ENCODE measurements at regions not wholly inside any gene's neighbourhood (a gene's known extent, or its start where the extent isn't known, plus 50 kb on each side); places are given as distances from the start of the nearest gene placed in this dataset.

GRCh38 chr20:3354247-3354646 is 53.2 kb downstream of the DNAAF9 start:
- Histone ChIP-seq H3K79me2 (ENCODE audit: insufficient read depth, low read length) (no peaks in the 10 kb centered on the region), H3K27me3 (ENCODE audit: insufficient read depth, low read length, poor library complexity, severe bottlenecking) (no peaks in the 10 kb centered on the region), H3K4me3 (ENCODE audit: low read length, poor library complexity, severe bottlenecking) (no peak overlapping the region), H3K4me2 (ENCODE audit: low read depth, low read length, poor library complexity, severe bottlenecking) (no peak overlapping the region), H3K9me3 (ENCODE audit: insufficient read depth, low read depth, low read length) (no peaks in the 10 kb centered on the region), H3K9me2 (replicated peaks; ENCODE audit: low read depth, low read length) (no peaks in the 10 kb centered on the region), H3F3A (ENCODE audit: low read depth) (no peaks in the 10 kb centered on the region), H4K20me1 (ENCODE audit: insufficient read depth, low read length, poor library complexity, severe bottlenecking) (no peaks in the 10 kb centered on the region), H3K4me1 (ENCODE audit: insufficient read depth, low read length, poor library complexity, severe bottlenecking) (no peaks in the 10 kb centered on the region), H3K36me3 (ENCODE audit: insufficient read depth, low read length) (no peaks in the 10 kb centered on the region), H2AFZ (ENCODE audit: low read length) (no peak overlapping the region), H3K9ac (ENCODE audit: low read depth, low read length, poor library complexity, severe bottlenecking) (no peak overlapping the region)
- TF ChIP-seq EZH2phosphoT487 (IDR thresholded peaks at IDR 0.05; ENCODE audit: borderline replicate concordance) (no peak), CTCF (conservative IDR thresholded peaks at IDR 0.05; ENCODE audit: low read length) (no peak)

- Histone ChIP-seq H3F3A (ENCODE audit: low read depth) (no peaks in the 10 kb centered on the region), H2AFZ (ENCODE audit: low read length) (no peak overlapping the region), H3K79me2 (ENCODE audit: insufficient read depth, low read length) (no peaks in the 10 kb centered on the region), H3K9me3 (ENCODE audit: insufficient read depth, low read depth, low read length) (no peaks in the 10 kb centered on the region), H3K4me3 (ENCODE audit: low read length, poor library complexity, severe bottlenecking) (no peak overlapping the region), H3K9ac (ENCODE audit: low read depth, low read length, poor library complexity, severe bottlenecking) (no peak overlapping the region), H4K20me1 (ENCODE audit: insufficient read depth, low read length, poor library complexity, severe bottlenecking) (no peaks in the 10 kb centered on the region), H3K9me2 (replicated peaks; ENCODE audit: low read depth, low read length) (no peaks in the 10 kb centered on the region), H3K27me3 (ENCODE audit: insufficient read depth, low read length, poor library complexity, severe bottlenecking) (no peaks in the 10 kb centered on the region), H3K4me1 (ENCODE audit: insufficient read depth, low read length, poor library complexity, severe bottlenecking) (no peaks in the 10 kb centered on the region), H3K4me2 (ENCODE audit: low read depth, low read length, poor library complexity, severe bottlenecking) (no peak overlapping the region), H3K36me3 (ENCODE audit: insufficient read depth, low read length) (no peaks in the 10 kb centered on the region)
- TF ChIP-seq CTCF (conservative IDR thresholded peaks at IDR 0.05; ENCODE audit: low read length) (no peak), EZH2phosphoT487 (IDR thresholded peaks at IDR 0.05; ENCODE audit: borderline replicate concordance) (no peak)
Measured at GRCh38 chr20:3353646-3354045, 53.8 kb downstream of the DNAAF9 start.

- H3F3A ChIP-seq (ENCODE audit: low read depth) = no peaks in the 10 kb centered on the region
- no peak overlapping the region for H3K4me3 ChIP-seq (ENCODE audit: low read length, poor library complexity, severe bottlenecking)
- no peak overlapping the region for H2AFZ ChIP-seq (ENCODE audit: low read length)
- H4K20me1 ChIP-seq (ENCODE audit: insufficient read depth, low read length, poor library complexity, severe bottlenecking) = no peaks in the 10 kb centered on the region
- H3K36me3 ChIP-seq (ENCODE audit: insufficient read depth, low read length) = no peaks in the 10 kb centered on the region; the same call in 1 of the 2 replicates
- no peaks in the 10 kb centered on the region for H3K9me3 ChIP-seq (ENCODE audit: insufficient read depth, low read depth, low read length)
- H3K4me1 ChIP-seq (ENCODE audit: insufficient read depth, low read length, poor library complexity, severe bottlenecking) = no peaks in the 10 kb centered on the region
- H3K27me3 ChIP-seq (ENCODE audit: insufficient read depth, low read length, poor library complexity, severe bottlenecking) = no peaks in the 10 kb centered on the region
- no peak for TF ChIP-seq CTCF (conservative IDR thresholded peaks at IDR 0.05; ENCODE audit: low read length)
- TF ChIP-seq EZH2phosphoT487 (IDR thresholded peaks at IDR 0.05; ENCODE audit: borderline replicate concordance) = no peak
- H3K79me2 ChIP-seq (ENCODE audit: insufficient read depth, low read length) = no peaks in the 10 kb centered on the region
- H3K9me2 ChIP-seq (replicated peaks; ENCODE audit: low read depth, low read length) = no peaks in the 10 kb centered on the region
- no peak overlapping the region for H3K9ac ChIP-seq (ENCODE audit: low read depth, low read length, poor library complexity, severe bottlenecking)
- no peak overlapping the region for H3K4me2 ChIP-seq (ENCODE audit: low read depth, low read length, poor library complexity, severe bottlenecking)
Measured at GRCh38 chr20:3352202-3352601, 55.3 kb downstream of the DNAAF9 start.
